Right lobe of liver (tissue), 4 donors: ENCODE measurements at regions not wholly inside any gene's neighbourhood (a gene's known extent, or its start where the extent isn't known, plus 50 kb on each side); places are given as distances from the start of the nearest gene placed in this dataset.

Experiments
- CTCF ChIP-seq, 4 donors: fragments of 200-600 bp in 3 of 4; fragments of 450-650 bp in 1 of 4; IDR thresholded peaks; one replicate each; pipeline versions ENCODE4 v1.5.1 to v1.8.0; 2016 to 2022; ENCODE audit warnings: antibody characterized with exemption in 4 of 4, mild to moderate bottlenecking in 2 of 4
- POLR2A ChIP-seq: fragments of 450-650 bp; IDR thresholded peaks from one replicate; pipeline ENCODE4 v1.6.1; 2017; ENCODE audit warnings: antibody characterized with exemption, mild to moderate bottlenecking
- donor health status: DM: no; HTN: no; CAD: no.
- donor health status: DM: no; HTN: no; CAD: no.
- donor health status: DM: no; HTN: yes; CAD: no.

GRCh38 chr3:87691109-87691508 is 367.7 kb downstream of the CGGBP1 start:
- no peak for TF ChIP-seq CTCF (IDR thresholded peaks at IDR 0.05)
- TF ChIP-seq POLR2A = no peak
